Activated CD4-positive, alpha-beta T cell treated with anti-CD3 and anti-CD28 coated beads, Interleukin-2, amount 50 U/mL, for 1 hour (primary cell): ENCODE measurements at regions not wholly inside any gene's neighbourhood (a gene's known extent, or its start where the extent isn't known, plus 50 kb on each side); places are given as distances from the start of the nearest gene placed in this dataset.
"Not testable (repeated sequence)": the region's sequence is repeated elsewhere in the genome, so short reads cannot be mapped to it uniquely, and the experiment has no call there.

Source experiments
- DNase-seq: peaks from one replicate; pipeline ENCODE4 v3.0.0-alpha.2; 2020

- no peak for DNase-seq
These were observed 371.2 kb downstream of the NPHP4 start for GRCh38 chr1:5620997-5621396.

GRCh38 chr1:5620418-5620817 lies 371.8 kb downstream of the NPHP4 start:
- no peak for DNase-seq

GRCh38 chr1:5619469-5619868 lies 372.8 kb downstream of the NPHP4 start:
- DNase-seq = no peak

DNA sequence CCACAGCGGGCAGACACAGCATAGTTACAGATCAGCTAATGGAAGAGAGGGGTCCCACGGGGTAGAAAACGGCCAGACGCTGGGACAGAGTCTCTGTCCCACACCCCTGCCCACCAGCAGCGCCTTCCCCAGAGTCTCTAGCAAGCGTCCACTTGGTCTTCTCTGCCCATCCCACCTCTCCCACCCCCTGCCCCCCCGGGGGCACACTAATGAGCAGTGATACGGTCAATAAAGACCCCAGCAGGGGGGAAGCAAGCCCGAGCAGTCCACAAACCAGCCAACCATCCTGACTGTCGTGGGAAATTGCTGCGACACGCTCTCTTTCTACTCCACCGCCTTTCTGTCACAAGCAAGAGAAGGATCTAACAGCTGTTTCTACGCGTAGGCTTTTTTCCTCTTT lies 374.7 kb downstream of the NPHP4 start:
- DNase-seq = no peak

GRCh38 chr1:5617179-5617520 lies 375.1 kb downstream of the NPHP4 start:
- DNase-seq = no peak

GRCh38 chr1:5616366-5617178 lies 375.7 kb downstream of the NPHP4 start:
- DNase-seq = no peak

GRCh38 chr1:5615076-5615475 lies 377.1 kb downstream of the NPHP4 start:
- DNase-seq = no peak

DNA sequence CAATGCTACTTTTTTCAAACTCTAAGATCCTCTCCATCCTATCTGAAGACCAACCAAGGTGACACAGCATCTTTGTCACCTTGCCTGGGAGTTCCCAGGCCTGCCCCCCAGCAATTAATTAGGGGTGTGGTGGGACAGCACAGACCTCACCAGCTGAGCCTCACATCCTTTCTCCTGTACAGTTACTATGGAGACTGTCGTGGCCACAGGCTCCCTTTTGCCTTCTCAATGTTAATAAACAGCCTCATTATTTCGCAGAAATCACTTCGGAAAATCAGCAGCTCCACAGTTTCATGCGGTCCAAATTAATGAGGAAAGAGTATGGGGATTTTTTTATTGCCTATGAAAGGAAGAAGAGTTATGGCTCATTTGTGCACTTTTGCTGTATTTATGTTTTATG lies 378.3 kb downstream of the NPHP4 start:
- DNase-seq = no peak

GRCh38 chr1:5611851-5612250 lies 380.4 kb downstream of the NPHP4 start:
- DNase-seq = no peak

GRCh38 chr1:5611431-5611830 lies 380.8 kb downstream of the NPHP4 start:
- no peak for DNase-seq

DNA sequence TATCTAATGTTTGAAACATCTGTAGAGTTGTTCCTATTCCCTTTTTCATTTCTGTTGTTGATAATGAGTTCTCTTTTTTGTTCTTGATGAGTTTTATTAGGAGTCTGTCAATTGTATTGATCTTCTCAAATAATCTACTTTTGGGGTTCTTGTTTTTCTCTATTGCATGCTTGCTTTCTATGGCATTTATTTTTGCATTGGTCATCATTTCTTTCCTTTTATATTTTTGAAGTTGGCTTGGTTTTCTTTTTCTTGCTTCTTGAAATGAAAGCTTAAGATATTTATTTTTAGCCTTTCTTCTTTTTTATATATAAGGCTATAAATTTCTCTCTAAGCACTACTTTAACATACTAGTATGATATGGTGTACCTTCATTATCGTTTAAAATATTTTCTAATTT lies 381.8 kb downstream of the NPHP4 start:
- no peak for DNase-seq

- DNase-seq = no peak
These were observed 388.7 kb downstream of the NPHP4 start for GRCh38 chr1:5603353-5604104.

DNA sequence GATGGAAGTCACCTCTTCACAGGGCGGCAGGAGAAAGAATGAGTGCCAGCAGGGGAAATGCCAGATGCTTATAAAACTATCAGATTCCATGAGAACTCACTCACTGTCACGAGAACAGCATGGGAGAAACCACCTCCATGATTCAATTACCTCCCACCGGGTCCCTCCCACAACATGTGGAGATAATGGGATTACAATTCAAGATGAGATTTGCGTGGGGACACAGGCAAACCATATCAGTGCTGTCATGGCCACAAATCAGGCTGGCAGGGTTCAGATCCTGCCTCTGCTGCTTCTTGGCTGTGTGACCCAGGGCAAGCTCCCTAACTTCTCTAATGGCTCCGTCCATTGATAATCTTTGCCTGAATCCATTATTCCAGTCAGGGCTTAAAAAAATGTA lies 389.5 kb downstream of the NPHP4 start:
- DNase-seq = not testable (repeated sequence)

DNA sequence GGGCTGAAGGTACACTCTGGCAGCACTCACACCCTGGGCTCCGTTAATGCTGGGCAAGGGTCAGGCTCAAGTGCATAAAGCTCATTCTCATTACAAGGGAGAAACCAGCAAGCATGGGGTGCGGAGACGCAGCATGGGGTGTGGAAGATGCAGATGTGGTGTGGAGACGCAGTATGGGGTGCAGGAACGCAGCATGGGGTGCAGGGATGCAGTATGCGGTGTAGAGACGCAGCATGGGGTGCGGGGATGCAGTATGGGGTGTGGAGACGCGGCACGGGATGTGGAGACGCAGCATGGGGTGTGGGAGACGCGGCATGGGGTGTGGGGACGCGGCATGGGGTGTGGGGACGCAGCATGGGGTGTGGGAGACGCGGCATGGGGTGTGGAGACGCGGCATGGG lies 390.7 kb downstream of the NPHP4 start:
- no peak for DNase-seq

DNA sequence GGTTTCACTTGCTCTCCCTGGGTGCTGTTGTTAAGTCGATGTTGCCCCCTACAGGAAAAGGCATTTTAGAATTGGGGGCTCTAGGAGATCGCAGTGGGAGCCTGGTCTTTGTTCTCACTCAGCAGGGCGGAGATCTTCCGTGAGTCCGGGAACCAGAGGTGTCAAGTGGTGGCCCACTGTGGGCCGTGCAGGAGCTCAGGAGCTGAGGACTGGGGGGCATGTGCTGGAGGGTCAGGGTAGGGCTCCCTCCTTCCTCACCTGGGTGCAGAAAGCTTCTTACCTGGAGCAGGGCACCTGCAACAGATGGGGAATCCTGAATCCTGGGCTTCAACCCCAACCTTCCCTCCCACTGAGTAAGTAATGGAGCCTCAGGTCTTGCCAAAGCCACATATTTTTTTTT lies 392.7 kb downstream of the NPHP4 start:
- DNase-seq = no peak

GRCh38 chr1:5598824-5599395 lies 393.3 kb downstream of the NPHP4 start:
- DNase-seq = no peak

GRCh38 chr1:5597991-5598823 lies 394.0 kb downstream of the NPHP4 start:
- no peak for DNase-seq

DNA sequence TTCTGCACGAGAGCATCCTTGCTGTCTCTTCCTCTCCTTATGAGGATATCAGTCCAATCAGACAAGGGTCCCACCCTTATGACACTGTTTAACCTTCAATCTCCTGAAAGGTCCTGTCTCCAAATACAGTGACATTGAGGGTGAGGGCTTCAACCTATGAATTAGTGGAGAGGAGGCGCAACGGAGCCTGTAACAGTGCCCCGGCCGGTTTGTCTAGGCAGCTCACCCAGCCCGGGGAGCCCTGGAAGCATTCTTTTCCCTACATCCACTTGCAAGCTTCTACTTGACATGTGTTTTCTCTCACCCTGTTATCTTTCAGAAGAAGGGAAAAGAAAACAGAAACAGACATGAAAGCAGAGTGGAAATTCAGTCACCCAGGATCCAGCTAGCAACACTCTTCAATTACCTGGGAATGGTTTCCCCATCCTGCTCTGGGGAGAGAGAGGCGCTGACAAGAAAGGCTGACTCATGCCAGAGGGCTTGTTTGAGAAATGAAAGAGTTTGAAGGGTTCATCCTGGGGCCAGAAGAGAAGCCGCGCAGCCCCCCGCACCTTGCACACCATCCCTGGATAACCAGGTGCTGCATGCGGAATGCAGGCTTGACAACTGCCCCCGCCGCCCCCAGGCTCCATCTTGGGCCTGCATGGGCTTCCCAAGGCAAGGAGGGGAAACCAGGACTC lies 394.9 kb downstream of the NPHP4 start:
- DNase-seq = no peak

DNA sequence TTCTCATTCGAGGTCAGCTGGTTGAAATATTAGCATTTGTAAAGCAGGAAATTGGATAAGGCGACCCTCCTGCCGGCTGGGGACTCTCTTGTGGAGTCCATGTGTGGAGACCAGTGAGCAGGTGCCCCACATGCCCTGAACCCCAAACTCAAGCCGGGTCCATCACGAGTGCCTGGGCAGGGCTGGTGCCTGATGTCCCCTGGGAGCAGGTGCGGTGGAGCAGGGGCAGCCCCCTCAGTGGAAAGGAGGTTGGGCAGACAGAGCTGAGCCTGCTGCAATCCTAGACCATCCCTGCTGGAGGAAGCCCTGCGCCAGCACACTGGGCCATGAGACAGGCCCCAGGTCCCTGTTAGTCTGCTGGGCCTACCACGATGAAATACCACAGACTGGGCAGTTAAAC lies 395.6 kb downstream of the NPHP4 start:
- no peak for DNase-seq

DNA sequence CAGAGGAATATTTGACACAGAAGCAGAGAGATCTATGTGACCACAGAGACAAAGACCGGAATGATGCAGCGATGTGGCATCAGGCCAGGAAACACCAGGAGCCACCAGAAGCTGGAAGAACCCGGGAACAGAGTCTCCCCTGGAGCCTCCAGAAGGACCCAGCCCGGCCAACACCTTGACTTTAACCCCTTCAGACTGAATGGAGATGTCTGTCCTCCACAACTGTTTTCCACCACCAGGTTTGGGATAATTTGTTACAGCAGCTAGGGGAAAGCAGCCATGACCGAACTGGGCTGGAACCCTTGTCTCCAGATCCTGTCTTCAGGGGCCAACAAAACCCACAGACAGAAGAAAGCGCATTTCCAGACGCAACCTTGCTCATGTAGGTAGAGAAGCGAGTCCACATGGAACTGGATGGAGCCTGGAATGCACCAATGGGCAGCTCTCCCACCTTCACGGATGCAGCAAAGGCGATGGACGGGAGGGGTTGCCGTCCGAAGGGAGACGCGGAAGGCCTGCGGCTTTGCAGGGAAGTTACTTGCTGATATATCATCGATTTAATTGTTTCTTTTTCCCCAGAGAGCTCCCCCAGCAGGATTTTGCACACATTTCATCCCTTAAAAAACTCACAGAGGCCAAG lies 396.6 kb downstream of the NPHP4 start:
- no peak for DNase-seq

DNA sequence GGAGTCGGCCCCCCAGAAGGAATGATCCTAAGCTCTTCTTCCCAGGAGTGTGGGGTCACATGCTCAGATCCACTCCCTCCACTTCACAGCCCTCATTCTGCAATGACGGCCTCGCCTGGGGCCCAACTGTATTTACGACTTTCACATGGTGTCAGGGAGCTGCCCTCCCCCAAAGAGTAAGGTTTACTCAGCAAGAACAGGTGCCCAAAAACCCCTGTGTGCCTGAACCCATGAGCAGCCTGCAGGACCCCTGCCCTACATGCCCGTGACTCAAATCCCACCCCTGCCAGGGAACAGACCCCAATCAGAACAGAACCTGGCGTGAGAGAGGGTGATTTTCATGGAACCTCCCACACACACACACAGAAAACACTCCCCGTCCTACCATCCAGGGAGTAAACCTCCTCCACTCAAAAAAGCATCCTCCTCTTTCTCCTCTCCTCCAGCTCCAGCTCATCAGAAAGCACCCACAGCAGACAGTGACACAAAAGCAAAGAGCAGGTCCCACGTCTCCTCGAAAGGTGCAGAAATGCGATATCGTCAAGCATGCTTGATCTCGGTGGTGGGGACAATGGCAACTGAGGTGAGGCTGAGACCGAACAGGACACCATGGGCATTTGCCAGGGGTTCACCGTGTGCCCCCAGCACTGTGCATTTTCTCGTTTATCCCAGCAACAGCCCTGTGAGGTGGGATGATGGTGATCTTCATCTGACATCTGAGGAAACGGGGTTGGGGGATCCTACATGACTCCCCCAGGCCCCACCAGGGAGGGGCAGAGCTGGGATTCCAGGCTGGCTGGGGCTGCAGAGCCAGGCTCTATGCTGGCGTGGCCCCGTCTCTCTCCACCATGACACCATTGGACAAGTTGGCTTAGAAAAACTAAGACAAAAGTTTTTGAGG lies 397.9 kb downstream of the NPHP4 start:
- DNase-seq = no peak
